Activated gamma-delta T cell treated with Interleukin-2 at 50 U/mL for 16 hours (primary cell): ENCODE measurements at regions not wholly inside any gene's neighbourhood (a gene's known extent, or its start where the extent isn't known, plus 50 kb on each side); places are given as distances from the start of the nearest gene placed in this dataset.
"Not testable (repeated sequence)": the region's sequence is repeated elsewhere in the genome, so short reads cannot be mapped to it uniquely, and the experiment has no call there.

Source experiments
- DNase-seq: peaks from one replicate; pipeline ENCODE4 v3.0.0-alpha.2; 2020

DNA sequence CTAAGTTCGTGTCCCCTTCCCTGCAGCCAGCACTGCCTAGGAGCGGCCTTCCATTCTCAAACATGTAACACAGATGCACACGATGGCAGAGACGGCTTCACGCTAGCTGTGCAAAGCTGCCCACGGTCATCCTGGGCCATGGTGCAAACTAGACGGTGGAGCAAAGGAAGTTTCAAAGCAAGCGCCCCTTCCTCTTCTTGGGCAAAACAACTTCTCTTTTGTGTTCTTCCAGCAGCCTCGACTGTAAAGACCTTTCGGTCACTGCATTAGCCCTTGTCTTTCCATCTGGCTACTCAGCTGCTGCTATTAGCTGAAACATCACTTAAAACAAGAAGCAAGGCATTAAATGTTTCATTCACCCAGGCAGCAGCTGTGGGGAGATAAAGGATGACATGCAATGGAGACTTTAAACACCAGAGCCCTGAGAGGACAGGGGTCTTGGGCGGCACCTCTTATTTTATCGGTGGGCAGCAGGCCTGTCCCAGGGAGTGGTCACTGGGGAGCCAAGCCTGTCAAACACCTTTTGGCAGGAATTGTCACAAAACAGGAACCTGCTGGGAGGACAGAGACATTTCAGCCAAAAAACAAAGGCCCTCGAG lies 214.8 kb downstream of the KLF6 start:
- no peak for DNase-seq

DNA sequence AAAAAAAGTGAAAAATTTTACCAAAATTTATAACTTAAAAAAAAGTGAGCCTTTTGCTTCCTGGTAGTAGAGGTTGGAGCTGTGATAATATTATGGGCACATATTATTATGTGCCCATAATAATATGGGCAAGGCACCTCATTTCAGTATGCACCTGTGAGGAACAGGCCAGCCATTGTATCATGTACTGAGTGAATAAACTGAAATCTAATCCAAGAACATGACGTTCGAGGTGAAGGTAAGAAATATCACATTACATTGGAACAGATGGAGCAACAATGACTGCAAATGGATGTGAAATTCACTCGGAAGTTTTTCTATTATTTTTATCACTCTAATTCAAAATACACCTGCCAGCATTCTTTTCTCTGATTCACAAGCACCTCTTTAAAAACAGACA lies 216.0 kb downstream of the KLF6 start:
- no peak for DNase-seq

DNA sequence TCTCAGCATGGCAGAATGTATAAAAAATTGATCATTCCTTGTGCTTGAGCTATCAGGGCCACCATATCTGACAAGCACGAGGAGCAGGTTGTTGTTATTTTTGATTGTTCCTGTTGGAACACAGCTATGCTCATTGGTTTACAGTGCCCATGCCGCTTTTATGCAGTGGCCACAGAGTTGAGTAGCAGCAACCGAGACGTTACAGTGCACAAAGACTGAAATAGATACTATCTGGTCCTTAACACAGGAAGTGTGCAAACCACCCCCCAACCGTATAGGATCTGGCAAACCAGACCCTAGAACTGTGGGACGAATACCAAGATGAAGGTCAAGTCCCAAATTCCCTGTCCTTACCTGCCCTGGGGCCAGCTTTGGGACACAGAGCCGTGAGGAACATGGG lies 216.6 kb downstream of the KLF6 start:
- DNase-seq: no peak

DNA sequence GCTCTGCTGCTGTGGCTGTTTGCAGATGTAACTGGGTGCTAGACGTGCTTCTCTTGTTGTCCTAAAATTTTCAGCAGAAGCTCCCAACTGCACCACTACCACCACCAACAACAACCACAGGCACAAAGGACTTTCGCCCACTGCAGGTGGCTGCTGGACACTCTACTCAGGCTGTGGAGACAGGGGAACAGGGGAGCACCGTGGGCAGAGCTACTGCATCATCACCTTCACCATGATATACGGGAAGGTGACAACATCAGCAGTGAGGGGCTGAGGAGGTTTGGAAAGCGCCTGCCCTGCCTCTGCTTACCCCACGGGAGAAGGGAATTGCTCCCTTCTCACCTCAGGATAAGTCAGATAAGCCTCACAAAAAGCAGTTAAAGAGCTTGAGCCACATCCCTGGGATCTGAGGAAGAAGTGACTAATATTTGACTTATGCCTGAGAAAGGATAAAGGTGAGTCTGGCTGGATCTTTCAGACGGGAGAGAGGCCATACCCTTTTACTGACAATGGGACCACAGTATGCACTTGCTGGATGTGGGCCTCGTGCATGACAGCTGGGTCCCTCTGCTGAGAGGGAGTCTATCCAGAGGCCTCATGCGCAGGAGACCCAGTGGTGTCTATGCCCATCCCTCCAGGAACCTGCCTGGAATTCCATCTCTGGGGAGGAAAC lies 217.6 kb downstream of the KLF6 start:
- DNase-seq: no peak

DNA sequence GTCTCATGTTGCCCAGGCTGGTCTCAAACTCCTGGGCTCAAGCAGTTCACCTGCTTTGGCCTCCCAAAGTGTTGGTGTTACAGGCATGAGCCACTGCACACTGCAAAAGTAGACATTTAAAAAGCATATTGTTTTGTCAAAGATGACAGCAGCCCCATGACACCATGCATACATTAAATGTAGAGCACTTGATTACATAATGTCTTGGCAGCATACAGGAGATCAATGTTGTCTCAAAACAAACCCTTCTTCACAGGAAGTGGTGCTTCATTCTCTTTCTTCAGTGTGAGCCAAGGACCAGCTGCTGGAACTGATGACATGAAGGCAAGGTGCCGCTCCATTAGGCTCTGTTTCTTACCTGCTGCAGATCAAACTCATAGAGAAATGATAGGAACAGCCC lies 218.4 kb downstream of the KLF6 start:
- no peak for DNase-seq

DNA sequence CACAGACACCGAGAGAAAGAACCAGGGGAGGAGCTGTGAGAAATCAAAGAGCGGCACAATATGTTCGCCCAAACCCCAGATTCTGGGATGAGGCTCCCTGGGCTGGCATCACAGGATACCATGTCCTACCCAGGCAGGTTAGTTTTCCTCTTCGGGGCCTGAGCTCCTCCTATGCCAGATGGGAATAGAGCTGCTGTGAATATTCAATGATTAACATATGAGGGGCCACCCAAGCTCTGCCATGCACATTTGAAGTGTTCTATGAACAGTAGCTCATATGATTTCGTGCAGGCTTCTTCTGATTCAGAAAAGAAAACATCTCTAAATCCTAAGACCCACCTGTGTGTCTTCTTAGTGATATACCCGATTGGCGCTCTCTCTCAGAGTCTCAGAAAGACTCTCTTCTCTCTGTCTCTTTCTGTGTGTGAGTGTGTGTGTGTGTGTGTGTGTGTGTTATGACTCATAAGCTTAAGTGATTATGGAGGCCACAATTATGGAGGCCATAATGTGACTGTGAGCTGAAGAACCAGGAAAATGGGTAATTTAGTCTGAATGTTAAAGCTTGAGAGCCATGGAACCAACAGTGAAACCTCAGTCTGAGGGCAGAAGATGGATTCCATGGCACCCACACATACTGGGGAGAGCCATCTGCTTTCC lies 220.5 kb downstream of the KLF6 start:
- no peak for DNase-seq

DNA sequence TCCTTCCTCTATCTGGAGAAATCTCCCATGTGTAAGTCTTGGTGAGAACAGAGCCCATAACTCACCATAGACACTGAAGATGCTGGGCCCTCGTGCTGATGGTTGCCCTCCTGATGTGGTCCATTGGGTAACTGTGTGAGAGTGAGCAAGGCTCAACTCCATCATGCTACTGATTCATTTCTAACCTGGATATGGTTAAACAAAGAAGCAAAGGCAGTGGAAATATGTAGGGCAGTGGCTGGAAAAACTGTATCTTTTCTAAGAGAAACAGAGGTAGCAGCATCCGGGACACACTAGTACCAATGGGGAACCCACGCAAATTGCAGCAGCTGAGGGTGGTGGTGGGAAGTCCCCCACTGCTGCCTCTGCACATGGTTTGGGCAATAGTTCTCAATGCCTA lies 221.7 kb downstream of the KLF6 start:
- DNase-seq: no peak

DNA sequence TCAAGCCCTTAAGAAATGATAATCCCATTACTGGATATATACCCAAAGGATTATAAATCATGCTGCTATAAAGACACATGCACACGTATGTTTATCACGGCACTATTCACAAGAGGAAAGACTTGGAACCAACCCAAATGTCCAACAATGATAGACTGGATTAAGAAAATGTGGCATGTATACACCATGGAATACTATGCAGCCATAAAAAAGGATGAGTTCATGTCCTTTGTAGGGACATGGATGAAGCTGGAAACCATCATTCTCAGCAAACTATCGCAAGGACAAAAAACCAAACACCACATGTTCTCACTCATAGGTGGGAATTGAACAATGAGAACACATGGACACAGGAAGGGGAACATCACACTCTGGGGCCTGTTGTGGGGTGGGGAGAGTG lies 224.4 kb downstream of the KLF6 start:
- not testable (repeated sequence) for DNase-seq

DNA sequence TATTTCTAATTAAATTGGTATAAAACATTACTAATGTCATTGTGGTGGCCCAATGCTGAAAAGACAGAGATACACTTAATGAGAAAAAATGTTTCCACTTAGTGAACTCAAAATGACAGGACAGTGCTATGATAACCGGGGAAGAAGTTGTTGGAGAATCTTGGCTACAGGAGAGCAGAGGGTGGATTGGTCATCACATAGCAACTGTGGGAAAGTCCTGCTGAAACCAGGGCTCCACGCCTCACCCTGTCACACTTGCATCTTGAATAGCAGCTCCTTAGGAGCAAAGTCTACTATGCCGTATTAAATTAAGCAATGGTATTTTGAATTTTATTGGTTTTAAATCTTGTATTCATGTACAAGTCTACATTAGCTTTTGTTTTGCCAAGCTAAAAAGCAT lies 225.5 kb downstream of the KLF6 start:
- no peak for DNase-seq

DNA sequence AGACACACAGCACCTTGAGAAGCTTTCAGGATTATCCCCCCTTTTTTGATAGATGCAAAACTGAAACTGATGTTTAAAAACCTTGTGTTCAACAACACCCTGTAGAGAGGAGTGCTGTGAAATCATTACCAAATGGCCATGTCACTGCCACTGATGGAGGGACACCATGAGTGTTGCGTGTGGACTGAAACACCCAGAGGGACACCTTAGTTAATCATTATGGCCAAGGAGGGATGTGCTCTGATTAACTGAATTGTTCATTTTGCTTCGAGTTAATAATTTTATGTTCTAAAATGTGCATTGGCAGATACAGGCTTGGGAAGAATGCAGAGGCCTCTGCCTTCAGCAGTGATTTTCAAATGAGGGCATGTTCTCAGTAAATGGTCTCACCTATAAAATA lies 226.0 kb downstream of the KLF6 start:
- no peak for DNase-seq

DNA sequence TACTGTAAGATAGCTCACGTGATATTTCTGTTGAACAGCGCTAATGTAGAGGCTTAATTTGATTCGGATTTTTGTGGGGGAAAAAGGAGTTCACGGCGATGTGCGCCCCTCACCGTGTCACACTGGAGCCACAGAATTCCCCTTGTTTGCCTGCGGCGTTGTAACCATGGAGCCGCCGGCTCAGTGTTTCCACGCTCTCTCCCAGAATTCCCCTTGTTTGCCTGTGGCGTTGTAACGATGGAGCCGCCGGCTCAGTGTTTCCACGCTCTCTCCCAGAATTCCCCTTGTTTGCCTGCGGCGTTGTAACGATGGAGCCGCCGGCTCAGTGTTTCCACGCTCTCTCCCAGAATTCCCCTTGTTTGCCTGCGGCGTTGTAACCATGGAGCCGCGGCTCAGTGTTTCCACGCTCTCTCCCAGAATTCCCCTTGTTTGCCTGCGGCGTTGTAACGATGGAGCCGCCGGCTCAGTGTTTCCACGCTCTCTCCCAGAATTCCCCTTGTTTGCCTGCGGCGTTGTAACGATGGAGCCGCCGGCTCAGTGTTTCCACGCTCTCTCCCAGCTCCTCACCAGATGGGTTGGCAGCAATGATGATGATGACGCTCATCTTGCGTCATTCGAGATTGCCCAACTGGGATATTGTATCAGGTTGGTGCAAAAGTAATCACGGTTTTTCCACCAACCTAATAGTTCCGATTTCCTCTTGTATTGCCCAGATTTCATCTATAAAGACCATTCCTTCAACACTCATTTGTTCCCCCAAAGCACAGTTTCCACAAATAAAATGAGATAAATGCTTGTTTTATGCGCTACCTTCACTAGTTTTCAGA lies 228.6 kb downstream of the KLF6 start:
- DNase-seq: not testable (repeated sequence)

DNA sequence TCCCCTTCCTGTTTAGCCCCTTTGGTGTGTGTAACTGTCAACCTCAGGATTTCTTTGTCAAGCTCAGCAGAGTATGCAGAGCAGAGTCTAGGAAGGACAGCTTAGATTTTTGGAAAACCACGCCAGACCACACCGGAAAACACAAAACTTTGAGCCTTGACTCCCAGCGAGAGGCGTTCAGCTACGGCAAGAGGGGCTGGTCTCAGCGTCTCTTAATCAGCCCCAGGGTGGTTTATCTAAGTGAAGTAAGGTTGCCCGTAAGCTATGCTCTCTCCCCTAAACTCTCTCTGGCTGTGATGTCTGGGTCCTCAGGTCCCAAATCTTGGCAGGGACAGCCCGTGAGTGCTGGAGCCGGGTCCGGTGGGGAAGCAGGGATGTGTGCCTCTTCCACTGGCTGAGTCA lies 230.9 kb downstream of the KLF6 start:
- no peak for DNase-seq

DNA sequence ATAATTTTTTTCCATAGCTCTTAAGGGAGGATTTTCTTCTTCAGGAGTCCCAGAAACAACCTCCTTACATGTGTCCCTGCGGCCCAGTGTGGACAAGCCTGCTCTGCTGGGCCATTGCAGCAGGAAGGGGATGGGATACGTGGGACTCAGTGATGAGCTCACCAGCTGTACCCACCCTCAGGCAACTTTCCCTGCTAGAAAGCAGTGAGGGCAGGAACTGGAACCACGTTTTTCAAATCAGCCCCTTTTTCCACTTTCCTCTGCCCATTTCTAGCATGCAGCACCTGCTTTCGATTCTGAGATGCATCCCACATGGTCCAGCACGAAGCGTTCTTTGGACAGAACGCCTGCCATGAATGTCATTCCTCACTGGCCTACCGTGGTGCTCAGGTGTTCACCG lies 232.7 kb downstream of the KLF6 start:
- no peak for DNase-seq

DNA sequence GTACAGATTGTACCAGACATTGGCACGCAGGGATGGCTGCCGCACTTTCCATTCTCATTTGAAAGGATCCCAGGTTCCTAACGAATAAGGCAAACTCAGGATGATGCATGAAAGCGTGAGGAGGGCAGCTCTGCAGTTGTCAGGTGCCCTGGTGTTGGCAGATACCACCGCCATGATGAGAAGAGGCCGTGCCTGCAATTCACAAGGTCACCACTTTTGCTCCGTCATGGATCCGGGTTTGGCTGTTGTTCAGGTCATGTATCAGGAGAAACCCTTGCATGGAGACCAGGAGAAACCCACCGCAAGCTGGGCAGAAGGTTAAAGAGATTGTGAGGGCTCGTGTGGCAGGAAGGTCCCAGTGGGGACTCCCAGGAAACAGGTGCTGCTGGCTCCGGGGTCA lies 233.2 kb downstream of the KLF6 start:
- DNase-seq: no peak

DNA sequence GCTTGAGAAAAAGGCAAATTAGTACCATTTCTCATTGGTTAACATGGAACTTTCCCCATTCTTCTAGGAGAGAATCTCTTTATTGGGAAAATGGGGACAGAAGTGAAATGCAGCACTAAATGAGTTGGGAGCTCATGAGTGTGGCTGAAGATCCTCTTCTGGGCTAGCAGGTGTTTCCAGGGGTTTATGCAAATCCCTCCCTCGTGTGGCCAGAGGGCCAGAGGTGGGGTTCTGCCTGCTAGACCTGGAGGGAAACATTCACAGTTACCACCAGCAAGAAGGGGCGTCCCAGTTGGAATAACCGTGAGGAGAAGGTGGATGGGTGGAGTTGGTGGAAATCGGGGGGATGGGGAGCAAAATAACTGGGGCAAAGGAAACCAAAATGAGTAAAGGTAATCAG lies 235.9 kb downstream of the KLF6 start:
- no peak for DNase-seq

DNA sequence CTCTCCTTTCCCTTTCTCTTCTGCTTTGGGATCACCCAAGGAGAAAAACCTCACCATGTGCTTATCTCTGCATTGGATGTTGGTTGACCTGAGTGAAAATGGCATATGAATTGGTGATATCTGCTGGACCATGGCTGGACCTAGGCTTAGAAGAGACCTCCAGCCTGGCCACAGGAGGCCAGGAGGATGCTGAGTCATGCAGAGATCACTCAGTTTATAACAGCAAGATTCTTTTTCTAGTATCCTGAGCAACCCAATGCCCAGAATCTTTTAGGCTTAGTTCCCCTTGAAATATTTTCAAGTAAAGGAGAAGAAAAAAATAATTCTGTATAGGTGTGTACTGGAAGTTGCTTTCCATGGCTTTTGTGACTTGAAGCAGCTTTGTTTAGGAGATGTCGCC lies 236.3 kb downstream of the KLF6 start:
- DNase-seq: no peak

DNA sequence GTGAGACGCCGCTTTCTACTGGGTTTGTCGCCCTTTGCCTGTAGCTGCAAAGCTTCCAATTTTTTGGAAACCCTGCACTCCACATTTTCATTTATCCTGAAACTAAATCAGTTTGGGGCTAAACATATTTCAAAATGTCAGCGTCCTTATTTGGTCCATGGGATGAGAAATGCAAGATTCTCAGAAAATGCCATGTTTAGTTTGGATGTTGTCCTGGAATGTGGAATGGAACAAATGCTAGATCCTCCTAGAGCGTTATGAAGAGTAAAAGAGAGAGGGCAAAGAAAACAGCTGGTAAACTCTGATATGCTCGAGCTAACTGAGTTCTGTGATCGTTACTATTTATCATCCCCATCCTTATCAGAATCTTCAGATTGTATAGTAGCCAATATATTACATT lies 236.9 kb downstream of the KLF6 start:
- DNase-seq: no peak

DNA sequence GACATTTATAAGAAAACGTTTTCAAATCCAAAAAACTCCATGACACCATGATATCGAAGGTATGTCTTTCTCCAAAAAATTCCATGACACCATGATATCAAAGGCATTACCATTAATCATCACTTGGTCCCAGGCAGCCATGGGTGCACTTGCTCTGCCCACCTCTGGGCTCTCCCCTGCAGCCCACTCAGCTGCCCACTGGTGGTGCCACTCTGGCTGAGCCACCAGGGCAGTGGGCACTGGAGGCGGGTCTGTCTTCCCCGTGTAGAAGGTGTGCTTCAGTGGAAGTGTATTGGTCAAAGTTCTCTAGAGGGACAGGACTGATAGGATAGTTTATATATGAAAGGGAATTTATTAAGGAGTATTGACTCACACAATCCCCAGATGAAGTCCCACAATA lies 240.4 kb downstream of the KLF6 start:
- DNase-seq: no peak

DNA sequence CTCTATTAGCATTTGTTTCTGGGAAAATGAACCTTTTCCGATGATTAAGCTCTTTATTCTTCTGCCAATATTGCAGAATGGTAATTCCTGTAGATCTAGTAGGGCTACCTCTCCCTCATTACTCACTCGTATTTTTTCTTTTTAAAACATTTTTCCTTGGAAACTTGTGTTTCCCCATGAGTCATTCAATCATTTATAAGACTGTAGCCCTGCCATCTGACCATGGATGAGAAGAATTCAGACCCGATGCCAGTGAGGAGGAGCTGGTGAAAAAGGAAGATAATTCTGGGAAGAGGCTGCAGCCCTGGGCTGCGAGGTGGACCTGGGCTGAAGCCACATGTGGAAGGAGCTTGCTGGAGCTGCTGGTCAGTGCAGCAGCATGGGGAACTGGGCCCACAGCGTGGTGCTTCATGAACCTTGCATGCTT lies 242.8 kb downstream of the KLF6 start:
- DNase-seq: no peak

DNA sequence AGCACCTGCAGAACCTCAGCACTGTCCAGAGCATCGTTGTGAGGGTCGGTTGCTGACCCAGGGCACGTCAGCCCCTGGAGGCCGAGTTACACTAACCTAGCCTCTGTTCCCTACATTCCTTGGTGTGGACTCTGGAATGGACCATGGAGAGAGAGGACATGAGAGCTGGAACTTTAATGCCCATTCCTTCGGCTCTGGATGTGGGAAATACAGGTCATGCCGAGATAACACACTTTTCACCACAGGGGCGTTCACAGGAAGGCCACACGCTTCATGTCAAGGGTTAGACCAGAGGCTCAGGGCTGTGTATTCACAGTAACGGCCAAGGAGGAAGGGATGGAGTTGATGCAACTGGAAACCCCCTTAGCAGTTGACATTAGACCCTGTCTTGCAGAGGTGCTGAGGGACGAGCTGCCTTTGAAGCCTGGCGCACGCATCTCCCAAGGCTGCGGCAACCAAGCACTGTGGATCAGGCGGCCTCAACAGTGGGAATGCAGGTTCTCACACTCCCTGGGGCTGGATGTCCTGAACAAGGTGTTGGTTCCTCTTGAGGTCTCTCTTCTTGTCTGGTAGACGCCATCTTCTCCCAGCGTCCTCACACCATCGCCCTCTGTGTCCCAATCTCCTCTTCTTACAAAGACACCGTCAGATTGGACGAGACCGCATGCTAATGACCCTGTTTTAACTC lies 245.2 kb downstream of the KLF6 start:
- DNase-seq: no peak

DNA sequence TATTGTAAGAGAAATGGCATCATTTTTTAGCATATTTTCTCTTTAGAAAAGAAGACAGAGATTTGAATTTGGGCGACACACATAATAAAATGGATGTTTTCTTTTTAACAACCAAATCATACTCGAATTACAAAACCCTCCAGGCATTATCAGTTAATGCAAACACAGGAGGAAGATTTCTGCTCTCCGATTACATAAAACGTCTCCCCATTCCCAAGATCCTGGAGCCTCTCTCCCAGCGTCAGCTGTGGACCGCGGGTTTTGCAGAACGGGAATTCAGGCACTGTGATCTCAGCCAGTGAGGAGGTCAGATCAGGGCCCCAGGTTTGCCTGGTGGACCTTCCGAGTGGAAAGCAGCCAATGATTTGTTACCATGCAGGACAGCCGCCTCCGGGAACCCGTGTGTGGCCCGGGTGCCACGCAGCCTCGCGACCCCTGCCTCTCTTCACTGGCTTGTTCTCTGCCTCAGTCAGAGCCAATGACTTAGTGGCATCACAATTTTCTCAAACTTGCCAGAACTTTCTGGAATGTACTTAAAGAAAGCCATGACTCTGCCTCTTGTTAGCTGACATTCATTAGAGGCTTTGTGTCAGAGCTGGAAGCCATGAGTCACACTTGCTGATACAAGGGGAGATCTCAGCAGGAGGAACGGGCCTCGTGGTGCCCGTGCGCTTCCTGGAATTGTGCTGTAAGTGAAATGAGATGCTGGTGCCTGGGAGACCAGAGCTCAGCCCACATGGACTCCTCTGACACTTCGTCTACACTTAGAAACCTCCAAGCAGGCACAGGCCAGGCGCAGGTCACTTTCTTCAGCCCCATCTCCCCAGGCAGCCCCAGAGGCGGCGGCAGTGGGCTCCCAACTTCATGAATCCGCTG lies 246.1 kb downstream of the KLF6 start:
- DNase-seq: no peak

DNA sequence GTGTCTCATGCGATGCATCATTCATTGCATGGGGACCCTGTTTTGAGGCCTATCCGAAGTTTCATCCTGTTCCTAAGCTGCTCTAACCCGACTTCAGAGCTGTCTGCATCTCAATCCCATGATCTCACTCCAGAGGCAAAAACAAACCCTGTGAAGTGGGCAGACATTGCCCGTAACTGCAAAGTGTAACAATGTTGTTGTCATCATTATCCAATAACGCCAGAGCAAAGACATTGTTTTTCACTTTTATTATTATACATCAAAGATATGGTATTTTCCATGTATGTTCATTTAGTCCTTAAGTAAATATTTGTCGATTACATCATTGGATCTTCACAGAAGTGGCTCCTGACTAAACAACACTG lies 246.7 kb downstream of the KLF6 start:
- no peak for DNase-seq
